GM19324 (cell line): ENCODE measurements at regions not wholly inside any gene's neighbourhood (a gene's known extent, or its start where the extent isn't known, plus 50 kb on each side); places are given as distances from the start of the nearest gene placed in this dataset.

Experiments used
- ATAC-seq: cut with Tn5 transposase; IDR thresholded peaks from one replicate; pipeline ENCODE4 v1.9.1; 2021; ENCODE audit warnings: mild to moderate bottlenecking, moderate library complexity; ENCODE audit not compliant: unreplicated experiment, low FRiP score

DNA sequence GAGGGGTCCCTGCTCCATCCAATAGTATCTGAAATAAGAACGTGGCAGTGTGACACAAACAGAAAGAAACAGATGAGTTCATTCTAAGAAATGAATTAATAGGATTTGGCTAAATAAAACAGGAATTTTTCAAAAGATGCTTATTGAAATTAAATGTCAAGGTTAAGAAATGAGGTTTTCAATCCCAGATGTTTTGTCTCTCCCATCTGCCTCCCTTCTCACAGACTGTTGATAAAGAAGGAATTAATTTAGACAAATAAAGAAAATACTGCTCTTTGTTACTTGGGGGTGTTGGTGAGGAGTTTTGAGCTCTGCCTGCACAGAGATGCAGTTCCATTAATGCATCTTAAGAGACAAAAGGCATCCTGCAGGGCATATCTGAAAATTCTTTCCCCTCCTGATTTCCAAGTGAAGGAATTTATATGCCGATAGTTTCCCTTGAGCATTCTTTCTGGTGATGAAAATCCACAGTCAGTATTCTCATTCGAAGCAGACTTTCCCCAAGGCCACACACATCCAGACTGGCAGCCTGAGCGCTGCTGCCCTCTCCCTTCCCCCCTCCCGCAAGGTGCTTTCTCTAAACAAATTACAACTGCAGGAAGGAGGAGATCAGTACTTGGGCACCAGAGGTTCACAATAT, 385.4 kb upstream of the RND3 start:
- no peak for ATAC-seq

DNA sequence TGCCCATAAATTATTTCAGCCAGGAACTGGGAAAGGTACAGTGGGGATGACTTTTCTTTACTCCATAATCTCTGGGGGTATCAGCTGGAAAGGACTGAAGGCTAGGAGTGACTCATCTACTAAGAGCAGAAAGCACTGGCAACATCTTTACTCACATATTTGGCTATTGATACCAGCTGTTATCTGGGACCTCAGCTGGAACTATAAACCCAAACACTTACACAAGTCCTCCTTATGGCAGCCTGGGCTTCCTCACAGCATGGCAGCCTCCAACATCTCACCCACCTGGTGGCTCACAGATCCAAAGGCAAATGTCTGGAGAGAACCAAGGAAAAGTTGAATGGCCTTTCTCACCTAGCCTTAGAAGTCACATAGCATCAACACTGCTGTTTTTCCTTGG, 379.0 kb upstream of the RND3 start:
- ATAC-seq, result no peak

DNA sequence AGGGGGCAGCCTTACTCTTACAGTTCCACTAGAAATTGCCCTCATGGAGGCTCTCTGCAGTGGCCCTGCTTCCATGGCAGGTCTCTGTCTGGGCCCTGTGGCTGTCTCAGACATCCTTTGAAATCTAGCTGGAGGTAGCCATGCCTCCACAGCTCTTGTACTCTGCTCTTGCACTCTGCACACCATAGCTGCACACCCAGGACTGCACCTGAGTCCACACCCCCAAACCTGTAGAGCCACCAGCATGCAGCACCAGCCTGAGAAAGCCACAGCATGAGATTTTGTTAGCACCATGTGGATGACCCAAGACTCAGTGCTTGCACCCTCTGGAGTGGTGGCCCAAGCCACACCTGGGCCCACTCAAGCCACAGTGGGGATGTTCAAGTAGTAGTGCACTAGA, 376.2 kb upstream of the RND3 start:
- ATAC-seq, result no peak

DNA sequence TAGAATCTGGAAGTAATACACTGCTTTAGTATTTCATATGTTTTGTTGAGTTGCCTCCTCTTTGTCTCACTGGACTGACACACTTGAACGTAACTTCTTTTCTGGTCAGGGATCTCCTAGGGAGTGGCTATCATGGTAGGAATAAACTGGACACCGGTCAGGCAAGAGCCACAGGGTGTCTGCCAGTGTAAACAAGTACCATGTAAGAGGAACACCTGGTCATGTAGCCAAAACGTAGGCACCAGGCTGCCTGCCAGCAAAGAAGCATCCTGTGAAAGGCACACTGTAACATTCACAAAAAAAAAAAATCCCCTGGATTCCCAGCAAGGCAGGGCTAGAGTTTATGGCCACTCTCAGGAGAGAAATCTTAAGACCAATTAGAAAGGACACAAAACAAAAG, 372.8 kb upstream of the RND3 start:
- no peak for ATAC-seq

GRCh38 chr2:150859877-150860276, 372.4 kb upstream of the RND3 start:
- ATAC-seq, result no peak

- ATAC-seq, result no peak
These were observed 371.7 kb upstream of the RND3 start for GRCh38 chr2:150859162-150859561.

DNA sequence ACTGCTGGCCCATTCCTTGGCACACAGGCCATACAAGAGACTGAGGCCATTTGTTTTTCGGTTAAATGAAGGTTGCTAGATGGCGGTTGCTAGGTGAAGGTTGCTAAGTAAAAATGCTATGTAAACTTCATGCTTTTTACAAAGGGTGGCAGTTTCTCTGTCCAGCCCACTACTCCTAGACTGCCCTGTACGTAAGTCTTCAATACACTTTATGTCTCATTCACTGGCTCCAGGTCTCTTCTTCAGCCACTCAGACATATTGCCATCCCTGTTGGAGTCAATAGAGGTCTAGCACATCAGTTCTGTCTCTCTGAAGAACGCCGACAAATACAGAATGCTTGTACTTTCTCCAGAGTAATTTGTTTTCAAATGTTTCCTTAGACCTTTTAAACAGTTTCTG, 370.9 kb upstream of the RND3 start:
- no peak for ATAC-seq

DNA sequence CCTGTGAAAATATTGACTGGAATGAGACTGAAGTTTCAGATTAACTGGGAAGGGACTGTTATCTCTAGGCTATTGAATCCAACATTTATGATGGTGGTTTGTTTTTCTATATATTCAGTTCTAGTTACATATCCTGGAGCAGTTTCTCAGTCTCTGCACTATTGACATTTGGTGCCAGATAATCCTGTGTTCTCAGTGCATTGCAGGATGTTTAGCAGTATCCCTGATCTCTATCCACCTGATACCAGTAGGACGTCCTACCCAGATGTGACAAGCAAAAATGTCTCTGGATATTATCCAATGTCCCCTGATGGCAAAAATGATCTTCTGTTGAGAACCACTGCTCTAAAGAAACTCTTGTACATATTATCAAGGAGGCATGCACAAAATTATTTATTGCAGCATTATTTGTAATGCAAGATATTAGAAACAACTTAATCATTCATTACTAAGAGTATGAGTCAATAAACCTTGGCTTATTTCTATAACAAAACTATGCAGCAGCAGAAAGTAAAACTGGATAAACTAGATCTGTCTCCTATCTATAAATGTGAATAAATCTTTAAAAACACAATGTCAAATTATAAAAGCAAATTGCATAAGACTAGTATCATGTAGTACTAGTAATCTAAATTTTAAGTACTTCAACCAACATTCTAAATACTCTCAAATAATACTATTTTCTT, 369.3 kb upstream of the RND3 start:
- ATAC-seq, result no peak

DNA sequence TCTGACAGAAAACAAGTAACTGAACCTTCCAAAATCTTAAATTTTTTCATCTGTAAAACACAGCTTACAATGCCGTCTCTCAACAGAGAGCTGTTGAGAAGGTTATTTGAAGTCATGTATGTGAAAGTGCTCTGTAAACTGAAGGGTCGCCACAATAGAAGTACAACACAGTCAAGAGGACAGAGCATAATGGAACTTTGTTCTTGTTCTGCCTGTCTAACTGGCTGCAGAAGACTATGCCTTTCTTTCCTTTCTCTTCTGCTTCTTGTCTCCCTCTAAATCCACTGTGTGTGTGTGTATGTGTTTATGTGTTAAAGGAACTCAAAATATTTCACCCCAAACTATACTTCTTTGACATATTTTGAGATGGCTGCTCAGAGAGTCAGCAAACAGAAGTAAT, 365.8 kb upstream of the RND3 start:
- ATAC-seq, result no peak

DNA sequence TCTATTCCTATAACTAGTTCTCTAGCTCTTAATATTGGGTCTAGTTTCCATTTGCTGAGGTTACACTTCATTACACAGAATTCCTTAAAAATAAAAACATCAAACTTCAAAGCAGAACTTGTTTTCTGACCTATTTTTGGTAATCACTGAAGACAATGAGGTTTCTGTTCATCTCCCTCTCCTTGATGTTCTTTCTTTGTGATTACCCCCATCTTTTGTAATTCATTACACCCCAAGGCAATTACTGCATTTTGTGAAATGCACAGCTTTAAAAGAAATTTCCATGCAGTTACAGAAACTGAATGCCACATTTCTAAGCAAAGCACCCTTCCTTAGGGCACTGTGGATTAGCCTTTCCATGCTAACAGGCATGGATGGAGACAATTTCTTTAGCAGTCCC, 363.2 kb upstream of the RND3 start:
- no peak for ATAC-seq

- no peak for ATAC-seq
These were observed 360.1 kb upstream of the RND3 start for GRCh38 chr2:150847578-150847977.

- no peak for ATAC-seq
These were observed 359.2 kb upstream of the RND3 start for GRCh38 chr2:150846691-150847090.

- no peak for ATAC-seq
These were observed 345.2 kb upstream of the RND3 start for GRCh38 chr2:150832686-150833085.

DNA sequence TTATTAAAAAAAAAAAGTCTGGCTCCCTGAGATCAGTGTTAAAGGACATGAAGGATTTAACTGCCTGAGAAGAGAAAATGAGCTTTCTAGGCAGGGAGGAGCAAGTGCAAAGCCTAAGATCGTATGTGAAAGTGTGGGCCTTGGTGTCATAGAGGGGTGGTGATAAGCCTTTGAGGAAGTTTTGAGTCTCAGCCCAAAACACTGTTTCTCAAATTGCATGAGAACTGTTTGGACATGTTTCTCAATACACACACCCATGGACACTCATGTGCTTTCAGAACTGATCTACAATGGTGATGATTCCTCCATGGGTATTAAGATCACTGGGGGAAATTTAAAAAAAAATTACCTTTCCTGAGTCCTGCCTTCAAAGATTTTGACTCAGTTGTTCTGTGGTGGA, 336.7 kb upstream of the RND3 start:
- ATAC-seq, result no peak

- ATAC-seq, result no peak
These were observed 330.0 kb upstream of the RND3 start for GRCh38 chr2:150817422-150817821.

- no peak for ATAC-seq
These were observed 325.3 kb upstream of the RND3 start for GRCh38 chr2:150812664-150813367.

- ATAC-seq, result no peak
These were observed 324.6 kb upstream of the RND3 start for GRCh38 chr2:150812066-150812465.

- ATAC-seq, result no peak
These were observed 323.9 kb upstream of the RND3 start for GRCh38 chr2:150811259-150811855.

- no peak for ATAC-seq
These were observed 321.6 kb upstream of the RND3 start for GRCh38 chr2:150809103-150809502.

DNA sequence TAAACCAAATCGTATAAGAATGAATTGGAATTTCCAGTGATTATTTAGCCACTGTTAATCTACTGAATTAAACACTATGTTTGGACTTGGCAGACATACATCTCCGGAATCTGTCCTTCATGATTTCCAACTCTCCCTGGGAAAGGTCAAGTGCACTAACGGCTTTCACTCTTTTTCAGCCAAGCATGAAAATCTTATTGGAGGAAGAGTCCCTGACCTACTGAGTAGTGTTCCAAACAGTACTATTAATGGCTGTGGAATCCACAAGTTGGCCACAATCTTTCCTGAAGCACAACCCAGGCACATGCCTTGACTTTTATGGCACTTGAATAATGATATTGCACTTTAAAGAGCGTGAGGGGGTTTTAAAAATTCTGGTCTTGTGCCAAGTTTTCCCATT, 318.9 kb upstream of the RND3 start:
- no peak for ATAC-seq

DNA sequence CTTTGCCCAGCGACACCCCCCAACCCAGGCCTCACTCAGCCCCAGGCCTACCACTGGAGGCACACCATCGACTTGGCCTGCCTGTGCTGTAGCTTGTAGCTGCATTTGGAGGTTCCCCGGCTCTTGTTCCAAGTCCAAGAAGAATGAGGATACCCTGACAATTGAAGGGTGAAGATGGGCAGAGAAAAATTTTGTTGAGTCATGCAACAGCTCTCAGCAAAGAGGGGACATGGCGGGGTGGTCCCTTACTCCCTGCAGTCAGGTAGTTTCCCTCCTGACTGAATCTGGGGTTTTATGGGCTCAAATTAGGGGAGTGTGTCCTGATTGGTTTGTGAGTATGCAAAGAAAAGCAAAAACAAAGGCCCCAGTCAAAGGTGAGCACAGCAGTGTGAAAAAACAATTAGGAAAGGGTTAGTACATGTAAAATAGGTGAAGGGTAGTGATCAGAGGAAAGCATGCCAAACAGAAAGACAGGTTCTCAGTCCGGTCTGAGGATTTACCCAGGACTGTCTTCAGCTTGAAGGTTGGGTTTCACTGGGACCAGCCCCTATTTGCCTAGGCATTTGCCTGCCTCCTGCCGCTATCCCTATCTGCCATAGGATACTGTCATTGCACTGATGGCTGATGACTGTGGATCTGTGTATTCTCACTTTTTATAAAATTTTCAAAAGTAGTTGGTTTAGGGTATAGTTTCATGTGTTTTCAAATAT, 316.4 kb upstream of the RND3 start:
- no peak for ATAC-seq
